Renal cortex interstitium (tissue), 11 donors: ENCODE measurements at regions not wholly inside any gene's neighbourhood (a gene's known extent, or its start where the extent isn't known, plus 50 kb on each side); places are given as distances from the start of the nearest gene placed in this dataset.
A peak's percentile ranks its signal among the peaks of the same experiment; 100 is the strongest.
"Not testable (repeated sequence)": the region's sequence is repeated elsewhere in the genome, so short reads cannot be mapped to it uniquely, and the experiment has no call there.

Experiments
- DNase-seq, 11 donors: peaks; one replicate each; pipeline ENCODE4 v3.0.0-alpha.2; 2013; ENCODE audit warnings: low read depth in 9 of 11, low spot score in 4 of 11; ENCODE audit errors: extremely low read depth in 1 of 11

GRCh38 chr7:35906191-35906908, 105.5 kb downstream of the SEPTIN7 start:
- DNase-seq: peak; percentile 50 to 80 (median 70)

GRCh38 chr7:35908331-35909216, 107.7 kb downstream of the SEPTIN7 start:
- DNase-seq: no peak

GRCh38 chr7:35909870-35910357, 109.1 kb downstream of the SEPTIN7 start:
- DNase-seq: no peak

- not testable (repeated sequence) for DNase-seq
Observed at GRCh38 chr7:35910621-35911020, 109.8 kb downstream of the SEPTIN7 start.

- not testable (repeated sequence) for DNase-seq
Observed at GRCh38 chr7:35913350-35913749, 112.5 kb downstream of the SEPTIN7 start.

GRCh38 chr7:35914214-35914613, 113.4 kb downstream of the SEPTIN7 start:
- DNase-seq: not testable (repeated sequence)

GRCh38 chr7:35915247-35915955, 114.5 kb downstream of the SEPTIN7 start:
- DNase-seq: not testable (repeated sequence)

- DNase-seq: not testable (repeated sequence)
Observed at GRCh38 chr7:35918217-35918616, 117.4 kb downstream of the SEPTIN7 start.

- peak in 1 of 11 donors; percentile 17 for DNase-seq
Observed at GRCh38 chr7:35919607-35920006, 118.8 kb downstream of the SEPTIN7 start.

- not testable (repeated sequence) for DNase-seq
Observed at GRCh38 chr7:35921338-35921737, 120.5 kb downstream of the SEPTIN7 start.

GRCh38 chr7:35924668-35925067, 123.8 kb downstream of the SEPTIN7 start:
- peak in 3 of 11 donors; percentile 9 to 28 (median 14) for DNase-seq

- not testable (repeated sequence) for DNase-seq
Observed at GRCh38 chr7:35926966-35927365, 126.1 kb downstream of the SEPTIN7 start.

- not testable (repeated sequence) for DNase-seq
Observed at GRCh38 chr7:35931134-35931533, 130.3 kb downstream of the SEPTIN7 start.

GRCh38 chr7:35931551-35931950, 130.7 kb downstream of the SEPTIN7 start:
- peak in 1 of 11 donors; percentile 5 for DNase-seq

- DNase-seq: not testable (repeated sequence)
Observed at GRCh38 chr7:35940695-35941094, 139.8 kb downstream of the SEPTIN7 start.

GRCh38 chr7:35945621-35946020, 144.8 kb downstream of the SEPTIN7 start:
- not testable (repeated sequence) for DNase-seq

- DNase-seq: not testable (repeated sequence)
Observed at GRCh38 chr7:35955735-35956134, 154.9 kb downstream of the SEPTIN7 start.

- not testable (repeated sequence) for DNase-seq
Observed at GRCh38 chr7:35956988-35957387, 156.1 kb downstream of the SEPTIN7 start.

- not testable (repeated sequence) for DNase-seq
Observed at GRCh38 chr7:35961260-35961659, 160.4 kb downstream of the SEPTIN7 start.
